A673 (cell line): ENCODE measurements at regions not wholly inside any gene's neighbourhood (a gene's known extent, or its start where the extent isn't known, plus 50 kb on each side); places are given as distances from the start of the nearest gene placed in this dataset.

ENCODE experiments used
- CTCF ChIP-seq: fragments of 300-800, 200-600 bp; sonication (generic); conservative IDR thresholded peaks from 2 replicates; pipeline ENCODE4 v1.5.1; 2017; ENCODE audit warnings: low read depth, mild to moderate bottlenecking, antibody characterized with exemption, low read length, moderate library complexity, mixed read lengths
- EZH2 ChIP-seq: fragments of 200-600 bp; sonication (generic); IDR thresholded peaks from 2 replicates; pipeline ENCODE4 v1.6.1; 2017; ENCODE audit warnings: borderline replicate concordance, low read depth, mild to moderate bottlenecking, mixed read lengths, antibody characterized with exemption, low read length; ENCODE audit not compliant: poor library complexity, severe bottlenecking

DNA sequence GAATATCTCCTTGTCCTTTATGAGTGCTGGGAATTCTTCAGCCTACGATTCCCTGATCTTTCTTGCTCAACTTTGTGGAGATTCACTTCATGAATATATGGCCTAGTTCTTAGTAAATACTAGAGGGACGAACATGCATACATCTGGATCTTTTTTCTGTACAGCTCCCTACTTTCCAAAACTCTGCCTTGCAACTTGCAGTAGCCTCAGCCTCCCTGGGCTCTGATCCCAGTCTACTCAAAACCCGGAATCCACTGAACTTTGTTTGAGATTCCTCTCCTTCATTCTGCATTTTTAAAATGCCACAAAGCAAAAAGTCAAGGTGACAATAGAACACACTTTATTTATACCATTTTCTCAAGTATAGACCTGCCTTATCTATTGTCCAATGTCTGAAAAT lies 50.0 kb upstream of the PCDH7 start:
- TF ChIP-seq CTCF, result no peak
- TF ChIP-seq EZH2, result no peak
